Keratinocyte (primary cell): ENCODE measurements at regions not wholly inside any gene's neighbourhood (a gene's known extent, or its start where the extent isn't known, plus 50 kb on each side); places are given as distances from the start of the nearest gene placed in this dataset.

Experiments used
- CTCF ChIP-seq, 3 experiments: IDR thresholded peaks in 1 of 3; conservative IDR thresholded peaks in 1 of 3; optimal IDR thresholded peaks in 1 of 3; 2 replicates in 2 of 3; 3 replicates in 1 of 3; pipeline versions ENCODE3 to v1.5.1; 2011; ENCODE audit warnings: low read length in 3 of 3, mild to moderate bottlenecking in 3 of 3, moderate library complexity in 2 of 3, control low read depth in 1 of 3, inconsistent platforms in 1 of 3; ENCODE audit not compliant: insufficient read depth in 2 of 3; ENCODE audit errors: extremely low read depth in 1 of 3
- EZH2 ChIP-seq: IDR thresholded peaks from one replicate; pipeline ENCODE4 v1.6.1; 2012; ENCODE audit warnings: inconsistent platforms, mild to moderate bottlenecking, low read length, moderate library complexity

DNA sequence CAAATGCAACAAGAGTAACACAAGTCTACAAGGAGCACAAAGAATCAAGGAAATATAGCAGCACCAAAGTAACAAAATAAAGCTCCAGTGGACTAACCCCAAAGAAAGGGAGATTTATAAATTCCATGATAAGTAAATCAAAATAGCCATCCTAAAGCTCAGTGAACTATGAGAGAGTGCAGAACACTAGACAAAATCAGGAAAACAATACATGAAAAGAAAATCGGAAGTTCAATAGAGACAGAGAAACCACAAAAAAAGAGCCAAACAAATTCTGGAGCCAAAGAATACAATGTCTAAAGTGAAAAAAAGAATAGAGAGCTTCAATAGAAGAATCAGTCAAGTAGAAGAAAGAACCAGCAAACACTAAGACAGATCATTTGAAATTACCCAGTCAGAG, 247.3 kb upstream of the TENT5A start:
- TF ChIP-seq EZH2, result no peak
- no peak for TF ChIP-seq CTCF (optimal IDR thresholded peaks at IDR 0.05 in 1 of 3, IDR thresholded peaks at IDR 0.05 in 1 of 3, conservative IDR thresholded peaks at IDR 0.05 in 1 of 3; ENCODE audit: extremely low read depth in 1 of 3, insufficient read depth in 2 of 3, low read length in 3 of 3)
